Posterior cingulate gyrus (tissue), 11 donors: ENCODE measurements at regions not wholly inside any gene's neighbourhood (a gene's known extent, or its start where the extent isn't known, plus 50 kb on each side); places are given as distances from the start of the nearest gene placed in this dataset.
"Not testable (repeated sequence)": the region's sequence is repeated elsewhere in the genome, so short reads cannot be mapped to it uniquely, and the experiment has no call there.

Experiments
- DNase-seq, 10 donors: peaks; one replicate each; pipeline versions ENCODE4 v3.0.0 to v3.0.0-alpha.2; 2020 to 2021; ENCODE audit warnings: mixed read lengths in 3 of 10
- intact Hi-C: fragments of 100-400 bp; cut with DNase I; formaldehyde crosslinking; loops from one replicate; pipeline ENCODE4 v1.15.1; 2023

- intact Hi-C loops = no loop called here
- DNase-seq = no peak
Observed at GRCh38 chr4:100681289-100681688, 163.5 kb upstream of the EMCN start.

- intact Hi-C loops = no loop called here
- DNase-seq = no peak
Observed at GRCh38 chr4:100679926-100680325, 162.1 kb upstream of the EMCN start.

GRCh38 chr4:100674976-100675375 lies 157.2 kb upstream of the EMCN start:
- no peak for DNase-seq
- intact Hi-C loops = no loop called here

GRCh38 chr4:100657187-100657586 lies 139.4 kb upstream of the EMCN start:
- DNase-seq = no peak
- intact Hi-C loops = no loop called here

- intact Hi-C loops = no loop called here
- DNase-seq = no peak
Observed at GRCh38 chr4:100651499-100652175, 133.8 kb upstream of the EMCN start.

- intact Hi-C loops = no loop called here
- DNase-seq = no peak
Observed at GRCh38 chr4:100649417-100649816, 131.6 kb upstream of the EMCN start.

GRCh38 chr4:100644150-100644549 lies 126.3 kb upstream of the EMCN start:
- no peak for DNase-seq
- intact Hi-C loops = no loop called here

- intact Hi-C loops = no loop called here
- no peak for DNase-seq
Observed at GRCh38 chr4:100641336-100641735, 123.5 kb upstream of the EMCN start.

GRCh38 chr4:100635899-100636298 lies 118.1 kb upstream of the EMCN start:
- intact Hi-C loops = no loop called here
- DNase-seq = no peak

GRCh38 chr4:100633269-100633668 lies 115.4 kb upstream of the EMCN start:
- intact Hi-C loops = no loop called here
- DNase-seq = no peak

GRCh38 chr4:100632163-100632562 lies 114.3 kb upstream of the EMCN start:
- intact Hi-C loops = no loop called here

GRCh38 chr4:100631281-100631968 lies 113.6 kb upstream of the EMCN start:
- DNase-seq = no peak
- intact Hi-C loops = no loop called here

More at GRCh38 chr4:100632163-100632562, 114.3 kb upstream of the EMCN start:
- peak in 3 of 10 donors; percentile 26 to 69 (median 44) for DNase-seq

GRCh38 chr4:100630341-100630740 lies 112.5 kb upstream of the EMCN start:
- intact Hi-C loops = no loop called here
- DNase-seq = no peak

GRCh38 chr4:100609810-100610209 lies 92.0 kb upstream of the EMCN start:
- intact Hi-C loops = no loop called here
- no peak for DNase-seq

GRCh38 chr4:100608651-100609050 lies 90.8 kb upstream of the EMCN start:
- intact Hi-C loops = not testable (repeated sequence)
- DNase-seq = peak in 1 of 10 donors; percentile 77

- intact Hi-C loops = no loop called here
- no peak for DNase-seq
Observed at GRCh38 chr4:100605144-100605543, 87.3 kb upstream of the EMCN start.

- intact Hi-C loops = no loop called here
- DNase-seq = no peak
Observed at GRCh38 chr4:100593935-100594334, 76.1 kb upstream of the EMCN start.

- DNase-seq = no peak
- intact Hi-C loops = no loop called here
Observed at GRCh38 chr4:100591161-100591876, 73.5 kb upstream of the EMCN start.

- intact Hi-C loops = no loop called here
- DNase-seq = no peak
Observed at GRCh38 chr4:100590325-100590724, 72.5 kb upstream of the EMCN start.

- intact Hi-C loops = no loop called here
- DNase-seq = no peak
Observed at GRCh38 chr4:100588076-100588475, 70.3 kb upstream of the EMCN start.

GRCh38 chr4:100582146-100582545 lies 64.3 kb upstream of the EMCN start:
- DNase-seq = no peak
- intact Hi-C loops = no loop called here

- intact Hi-C loops = no loop called here
- peak in 4 of 10 donors; percentile 15 to 55 (median 34) for DNase-seq
Observed at GRCh38 chr4:100581337-100581736, 63.5 kb upstream of the EMCN start.
